Astrocyte (in vitro differentiated cells and primary cell): ENCODE measurements at regions not wholly inside any gene's neighbourhood (a gene's known extent, or its start where the extent isn't known, plus 50 kb on each side); places are given as distances from the start of the nearest gene placed in this dataset.

Experiments
- DNase-seq: peaks from one replicate; pipeline ENCODE4 v3.0.0-alpha.2; 2010; ENCODE audit warnings: low read depth
- FAIRE-seq: peaks from 2 replicates; lab custom pipeline; 2011; peaks lifted over from hg19 to GRCh38; lab: Jason Lieb, UNC
- H2AFZ ChIP-seq: 2 replicates; pipeline ENCODE4 v1.6.0; 2012; ENCODE audit warnings: low read depth, low read length, inconsistent platforms
- H3K27ac ChIP-seq: 2 replicates; pipeline ENCODE4 v1.5.1; 2011; ENCODE audit warnings: low read depth, low read length, inconsistent platforms
- H3K27me3 ChIP-seq: 2 replicates; pipeline ENCODE4 v1.6.0; 2011; ENCODE audit warnings: low read length, inconsistent platforms; ENCODE audit not compliant: insufficient read depth
- H3K36me3 ChIP-seq: 2 replicates; pipeline ENCODE4 v1.5.1; 2011; ENCODE audit warnings: low read length, inconsistent platforms; ENCODE audit not compliant: insufficient read depth
- H3K4me1 ChIP-seq: 2 replicates; pipeline ENCODE4 v1.5.1; 2011; ENCODE audit warnings: low read length, inconsistent platforms; ENCODE audit not compliant: insufficient read depth
- H3K4me2 ChIP-seq: 2 replicates; pipeline ENCODE4 v1.6.0; 2012; ENCODE audit warnings: low read length, inconsistent platforms
- H3K4me3 ChIP-seq: 2 replicates; pipeline ENCODE4 v1.5.1; 2011; ENCODE audit warnings: low read depth, mild to moderate bottlenecking, low read length, inconsistent platforms; ENCODE audit not compliant: insufficient read depth
- H3K79me2 ChIP-seq: 2 replicates; pipeline ENCODE4 v1.6.0; 2012; ENCODE audit warnings: mild to moderate bottlenecking, low read length, inconsistent platforms; ENCODE audit not compliant: insufficient read depth
- H3K9ac ChIP-seq: 2 replicates; pipeline ENCODE4 v1.6.0; 2012; ENCODE audit warnings: mild to moderate bottlenecking, low read length, inconsistent platforms
- H3K9me3 ChIP-seq: 2 replicates; pipeline ENCODE4 v1.5.1; 2012; ENCODE audit warnings: low read depth, mild to moderate bottlenecking, low read length, inconsistent platforms; ENCODE audit not compliant: insufficient read depth
- H4K20me1 ChIP-seq: 2 replicates; pipeline ENCODE4 v1.6.0; 2012; ENCODE audit warnings: low read length, inconsistent platforms; ENCODE audit not compliant: insufficient read depth
- H3K27ac Mint-ChIP-seq: one replicate; pipeline ENCODE4 v1.8.0; 2021; ENCODE audit warnings: mild to moderate bottlenecking, mixed read lengths; ENCODE audit not compliant: unreplicated experiment
- H3K27me3 Mint-ChIP-seq: one replicate; pipeline ENCODE4 v1.8.0; 2021; ENCODE audit warnings: low read depth, mixed read lengths; ENCODE audit not compliant: unreplicated experiment
- H3K36me3 Mint-ChIP-seq: one replicate; pipeline ENCODE4 v1.8.0; 2021; ENCODE audit warnings: low read depth, mixed read lengths; ENCODE audit not compliant: unreplicated experiment
- H3K4me1 Mint-ChIP-seq: one replicate; pipeline ENCODE4 v1.8.0; 2021; ENCODE audit warnings: low read depth, mixed read lengths; ENCODE audit not compliant: unreplicated experiment
- H3K4me3 Mint-ChIP-seq: one replicate; pipeline ENCODE4 v1.8.0; 2021; ENCODE audit warnings: mild to moderate bottlenecking, moderate library complexity, mixed read lengths; ENCODE audit not compliant: unreplicated experiment
- H3K9me3 Mint-ChIP-seq: one replicate; pipeline ENCODE4 v1.8.0; 2021; ENCODE audit warnings: mild to moderate bottlenecking, mixed read lengths; ENCODE audit not compliant: unreplicated experiment
- CTCF ChIP-seq: IDR thresholded peaks from 2 replicates; pipeline ENCODE4 v1.5.1; 2011; ENCODE audit warnings: low read depth, mild to moderate bottlenecking, inconsistent platforms, low read length, moderate library complexity; ENCODE audit not compliant: insufficient read depth
- EZH2 ChIP-seq: IDR thresholded peaks from 2 replicates; pipeline ENCODE4 v1.6.1; 2012; ENCODE audit warnings: mild to moderate bottlenecking, low read length, inconsistent platforms; ENCODE audit not compliant: insufficient read depth

GRCh38 chr11:26227883-26228502, 103.9 kb upstream of the ANO3 start:
- H4K20me1 ChIP-seq, result no peaks in the 10 kb centered on the region
- Mint-ChIP-seq H3K4me3 (no peak overlapping the region), H3K27ac (no peak overlapping the region), H3K4me1 (peaks cover 10% of the 10 kb centered on the region), H3K36me3 (no peaks in the 10 kb centered on the region), H3K9me3 (no peaks in the 10 kb centered on the region), H3K27me3 (no peaks in the 10 kb centered on the region)
- H3K27me3 ChIP-seq, result no peaks in the 10 kb centered on the region
- no peaks in the 10 kb centered on the region for H3K9me3 ChIP-seq
- TF ChIP-seq EZH2, result no peak
- TF ChIP-seq CTCF, result no peak
- DNase-seq (no peak), FAIRE-seq (no peak)
- H3K27ac ChIP-seq, result peak overlapping the region; percentile 42
- H3K79me2 ChIP-seq, result no peaks in the 10 kb centered on the region
- no peak overlapping the region for H3K4me2 ChIP-seq
- no peak overlapping the region for H3K4me3 ChIP-seq
- no peaks in the 10 kb centered on the region for H3K36me3 ChIP-seq
- no peak overlapping the region for H3K9ac ChIP-seq
- H3K4me1 ChIP-seq, result peaks cover 23% of the 10 kb centered on the region
- H2AFZ ChIP-seq, result no peak overlapping the region

GRCh38 chr11:26228778-26229177, 103.2 kb upstream of the ANO3 start:
- Mint-ChIP-seq H3K27me3 (no peaks in the 10 kb centered on the region), H3K4me3 (no peak overlapping the region), H3K9me3 (no peaks in the 10 kb centered on the region), H3K27ac (no peak overlapping the region), H3K4me1 (peaks cover 10% of the 10 kb centered on the region), H3K36me3 (no peaks in the 10 kb centered on the region)
- Histone ChIP-seq H3K27me3 (no peaks in the 10 kb centered on the region), H3K36me3 (no peaks in the 10 kb centered on the region), H3K4me2 (no peak overlapping the region), H3K27ac (peak overlapping the region; percentile 56), H3K9me3 (no peaks in the 10 kb centered on the region), H3K9ac (no peak overlapping the region), H4K20me1 (no peaks in the 10 kb centered on the region), H3K4me1 (peaks cover 23% of the 10 kb centered on the region), H2AFZ (no peak overlapping the region), H3K79me2 (no peaks in the 10 kb centered on the region), H3K4me3 (no peak overlapping the region)
- TF ChIP-seq CTCF (no peak), EZH2 (no peak)
- FAIRE-seq (no peak), DNase-seq (peak; percentile 45)

GRCh38 chr11:26229257-26229656, 102.7 kb upstream of the ANO3 start:
- TF ChIP-seq EZH2, result no peak
- TF ChIP-seq CTCF, result no peak
- peaks cover 23% of the 10 kb centered on the region for H3K4me1 ChIP-seq
- peak; percentile 79 for DNase-seq
- no peaks in the 10 kb centered on the region for H3K79me2 ChIP-seq
- peak overlapping the region; percentile 8 for H3K4me2 ChIP-seq
- no peaks in the 10 kb centered on the region for H3K27me3 ChIP-seq
- Mint-ChIP-seq H3K27ac (no peak overlapping the region), H3K4me3 (no peak overlapping the region), H3K4me1 (peaks cover 10% of the 10 kb centered on the region), H3K9me3 (no peaks in the 10 kb centered on the region), H3K27me3 (no peaks in the 10 kb centered on the region), H3K36me3 (no peaks in the 10 kb centered on the region)
- no peaks in the 10 kb centered on the region for H3K9me3 ChIP-seq
- H3K27ac ChIP-seq, result peak overlapping the region; percentile 56
- H2AFZ ChIP-seq, result no peak overlapping the region
- no peak overlapping the region for H3K4me3 ChIP-seq
- H3K36me3 ChIP-seq, result no peaks in the 10 kb centered on the region
- no peaks in the 10 kb centered on the region for H4K20me1 ChIP-seq
- no peak overlapping the region for H3K9ac ChIP-seq
- FAIRE-seq, result no peak
